HK-2 (cell line): ENCODE measurements at regions not wholly inside any gene's neighbourhood (a gene's known extent, or its start where the extent isn't known, plus 50 kb on each side); places are given as distances from the start of the nearest gene placed in this dataset.

Source experiments
- DNase-seq: peaks from one replicate; pipeline ENCODE4 v3.0.0-alpha.2; 2018; ENCODE audit not compliant: unreplicated experiment

DNA sequence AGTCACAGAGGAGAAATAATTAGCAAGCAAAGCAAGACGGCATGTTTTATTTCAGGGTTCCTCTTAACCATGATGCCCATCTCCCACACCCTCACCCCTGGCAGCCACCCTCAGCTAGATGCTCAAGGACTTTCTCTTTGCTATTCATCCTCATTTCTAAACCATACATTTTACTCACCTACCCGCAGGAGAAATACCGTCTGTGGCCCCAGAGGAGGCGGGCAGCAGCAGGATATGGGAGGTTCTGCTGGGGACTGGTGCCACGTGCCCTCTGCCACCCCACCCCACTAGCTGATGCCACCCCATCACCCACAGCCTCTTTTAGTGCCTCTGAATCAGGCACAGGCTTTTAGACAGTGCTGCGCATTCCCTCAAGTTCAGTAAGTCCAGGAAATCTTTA is 168.7 kb upstream of the ITGB1 start:
- DNase-seq, result no peak

DNA sequence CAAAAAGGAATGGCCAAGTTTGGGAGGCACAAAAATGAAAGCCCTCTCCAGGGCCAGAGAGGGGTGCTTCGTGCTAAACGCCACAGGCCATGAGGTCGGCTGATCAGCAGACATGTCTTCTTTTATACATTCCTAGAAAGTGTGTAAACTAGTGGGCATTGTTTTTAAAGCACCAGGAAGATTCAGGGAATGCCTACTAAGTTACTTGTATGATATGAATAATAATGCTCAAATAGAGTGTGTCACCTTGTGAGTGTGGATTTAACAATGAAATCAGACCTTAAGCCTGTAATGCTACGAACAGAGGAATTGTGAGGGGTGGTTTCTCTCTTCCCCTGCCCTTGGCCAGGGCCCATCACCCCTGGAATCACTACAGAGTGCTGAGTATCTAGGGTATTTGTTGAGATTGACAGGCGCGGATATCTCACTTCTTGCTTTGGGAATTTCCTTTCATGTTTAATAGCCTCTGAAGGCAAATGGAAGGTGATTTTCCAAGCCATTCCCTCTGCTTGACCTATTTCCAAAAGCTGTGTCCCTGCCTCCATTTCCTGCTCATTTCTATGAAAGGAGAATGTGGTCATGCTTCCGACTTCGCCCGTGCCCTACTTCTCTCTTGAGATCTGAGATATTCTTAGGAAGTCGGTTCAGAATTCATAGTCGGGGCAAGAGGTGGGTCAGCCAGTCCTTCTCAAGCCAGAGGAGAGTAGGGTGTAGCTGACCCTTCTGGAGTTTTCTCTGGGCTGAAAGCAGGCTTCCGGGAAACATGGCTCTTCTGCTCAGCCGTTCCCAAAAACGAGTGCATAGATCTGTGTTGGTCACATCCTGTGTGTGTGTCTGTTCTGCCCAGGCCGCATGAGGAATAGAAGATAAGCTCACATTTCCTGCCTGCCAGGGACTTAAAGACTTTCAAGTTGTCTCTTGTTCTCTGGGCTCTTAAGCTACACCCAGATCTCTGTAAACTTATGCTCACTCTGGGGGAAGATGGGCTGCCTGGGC is 167.8 kb upstream of the ITGB1 start:
- DNase-seq, result no peak

DNA sequence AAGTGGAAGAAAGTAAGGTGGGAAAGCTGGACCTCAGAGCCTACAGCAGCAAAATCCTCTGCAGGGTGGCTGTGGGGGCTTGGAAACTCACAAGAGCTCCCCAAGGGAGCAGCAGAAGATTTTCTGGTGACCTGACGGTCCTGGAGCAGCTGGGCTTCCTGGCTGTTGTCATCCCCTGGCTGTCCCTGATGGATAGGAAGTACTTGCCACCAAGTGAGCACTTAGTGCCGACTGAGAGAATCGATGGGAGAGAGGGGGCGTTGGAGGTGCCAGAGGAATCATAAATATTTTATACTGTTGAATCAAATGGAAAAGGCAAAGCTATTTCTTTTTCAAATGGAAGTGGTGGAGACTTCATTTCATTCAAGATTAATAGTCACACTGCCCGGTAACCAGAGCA is 167.1 kb upstream of the ITGB1 start:
- no peak for DNase-seq

DNA sequence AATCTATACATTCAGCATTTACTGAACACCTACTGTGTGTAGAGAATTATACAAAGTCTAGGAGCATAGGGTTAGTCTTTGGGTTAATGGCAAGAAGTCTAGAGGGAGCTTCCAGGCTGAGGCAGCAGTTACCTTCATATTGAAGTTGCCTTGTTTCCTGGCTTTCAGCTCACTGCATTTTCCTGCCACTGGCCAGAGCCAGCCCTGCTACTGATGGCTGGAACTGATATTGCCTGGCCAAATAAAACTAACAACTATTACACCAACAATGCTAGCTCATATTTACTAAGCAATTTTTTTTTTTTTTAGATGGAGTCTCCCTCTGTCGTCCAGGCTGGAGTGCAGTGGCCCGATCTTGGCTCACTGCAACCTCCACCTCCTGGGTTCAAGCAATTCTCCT is 165.7 kb upstream of the ITGB1 start:
- DNase-seq, result no peak

GRCh38 chr10:33122014-33122809 is 164.2 kb upstream of the ITGB1 start:
- no peak for DNase-seq

GRCh38 chr10:33120700-33121099 is 162.7 kb upstream of the ITGB1 start:
- no peak for DNase-seq

DNA sequence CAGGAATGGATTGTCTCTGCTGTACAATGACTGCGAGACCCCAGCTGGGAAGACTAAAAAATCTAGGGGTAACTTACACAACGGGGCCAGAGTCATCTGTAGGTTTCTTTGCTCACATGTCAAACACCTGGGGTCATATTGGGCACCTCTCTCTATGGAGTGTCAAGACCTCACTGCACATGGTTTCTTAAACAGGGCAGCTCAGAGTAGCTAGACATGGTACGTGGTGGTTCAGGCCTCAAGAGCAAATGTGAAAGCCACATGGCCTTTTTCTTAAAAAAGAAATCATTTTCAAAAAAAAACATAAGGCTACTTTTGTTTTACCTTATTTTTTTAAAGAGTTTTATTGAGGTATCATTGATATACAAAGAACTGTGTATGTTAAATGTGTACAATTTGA is 162.2 kb upstream of the ITGB1 start:
- DNase-seq, result no peak

DNA sequence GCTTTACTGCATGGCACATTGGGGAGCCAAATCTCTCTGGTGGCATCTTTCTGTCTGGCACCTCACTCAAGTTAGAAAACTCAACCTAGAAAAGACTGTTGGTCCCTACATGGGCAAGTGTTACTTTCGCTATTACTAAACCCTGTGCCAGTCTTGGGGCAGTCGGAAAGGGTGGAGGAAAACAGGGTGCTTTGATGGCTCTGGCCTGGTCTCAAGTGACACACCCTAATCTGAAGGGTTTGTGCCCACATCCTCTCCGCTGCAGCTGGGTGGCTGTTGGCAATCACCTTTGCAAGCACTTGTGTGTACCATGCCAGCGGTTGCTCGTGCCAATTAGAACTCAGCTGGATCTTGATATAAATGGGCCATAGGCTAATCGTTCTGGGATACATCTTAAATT is 159.8 kb upstream of the ITGB1 start:
- no peak for DNase-seq

- no peak for DNase-seq
These were observed 159.2 kb upstream of the ITGB1 start for GRCh38 chr10:33117230-33117629.

- peak; percentile 21 for DNase-seq
These were observed 158.0 kb upstream of the ITGB1 start for GRCh38 chr10:33115738-33116719.

- no peak for DNase-seq
These were observed 156.5 kb upstream of the ITGB1 start for GRCh38 chr10:33114451-33114952.

DNA sequence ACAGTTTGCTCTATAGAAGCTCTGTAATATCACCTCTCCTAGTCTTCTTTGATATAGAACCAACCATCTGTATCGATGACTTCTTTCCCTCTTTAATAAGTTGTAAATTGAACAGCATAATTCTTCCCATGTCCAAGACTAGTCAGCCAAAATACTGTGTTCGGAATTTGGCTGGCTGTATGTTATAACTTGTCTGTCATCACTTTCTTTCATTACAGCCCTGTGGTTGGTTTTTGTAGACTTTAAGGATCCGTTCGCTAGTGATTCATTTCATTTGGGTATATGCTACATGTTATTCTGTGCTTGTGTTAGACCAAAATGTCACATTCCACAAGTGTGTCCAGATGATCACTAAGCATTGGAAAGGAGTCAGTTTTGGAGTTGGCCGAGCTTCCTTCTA is 155.4 kb upstream of the ITGB1 start:
- DNase-seq, result no peak

- DNase-seq, result no peak
These were observed 154.9 kb upstream of the ITGB1 start for GRCh38 chr10:33112831-33113455.

- DNase-seq, result no peak
These were observed 153.5 kb upstream of the ITGB1 start for GRCh38 chr10:33111488-33112051.

DNA sequence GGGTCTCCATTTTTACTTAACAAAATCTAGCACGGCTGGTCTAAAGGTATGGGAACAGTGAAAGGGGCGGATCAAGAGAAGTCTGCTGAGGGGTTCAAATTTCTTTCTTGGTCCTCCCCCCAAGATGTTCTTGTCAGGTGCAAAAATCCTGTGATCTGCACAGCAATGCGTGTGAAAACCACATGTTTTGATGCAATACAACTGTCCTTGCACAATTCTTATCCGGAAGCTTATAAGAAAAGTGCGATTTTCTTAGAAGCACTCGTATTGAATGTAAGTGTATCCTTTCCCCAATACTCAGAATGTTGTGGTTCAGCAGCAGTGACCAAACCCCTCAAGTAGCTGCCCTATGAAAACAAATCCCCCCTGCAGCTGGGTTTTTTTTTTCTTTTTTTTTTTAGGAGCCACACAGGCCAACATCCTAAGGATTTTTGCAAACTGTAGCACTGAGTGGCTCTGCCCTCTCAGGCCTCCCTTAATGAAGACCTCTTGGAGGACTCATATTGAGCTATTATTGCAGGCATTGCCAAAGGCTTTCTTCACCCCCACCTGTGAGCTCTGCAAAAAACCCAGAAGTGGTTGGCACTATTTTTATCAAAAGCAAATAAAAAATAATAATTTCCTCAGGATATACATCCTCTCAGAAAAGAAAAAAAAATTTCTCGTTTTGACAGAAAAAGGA is 151.9 kb upstream of the ITGB1 start:
- DNase-seq, result no peak

DNA sequence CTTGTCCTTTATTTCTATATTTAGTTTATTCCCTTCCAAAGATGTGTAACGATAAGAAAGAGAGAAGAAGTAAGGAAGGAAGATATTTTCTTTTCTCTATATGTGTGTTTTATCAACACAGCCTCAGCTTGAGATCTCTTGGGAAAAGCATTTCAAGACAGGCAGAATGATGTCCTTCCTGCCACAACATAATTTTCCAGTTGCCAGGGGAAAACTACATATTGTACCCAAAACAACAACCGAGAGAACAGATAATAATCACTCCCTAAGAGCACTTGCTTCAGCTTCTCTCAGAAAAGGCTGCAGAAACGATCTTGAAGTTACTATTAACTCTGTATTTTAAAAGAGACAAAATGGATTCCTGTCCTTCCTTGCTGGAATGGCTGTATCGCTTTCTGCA is 151.4 kb upstream of the ITGB1 start:
- no peak for DNase-seq

GRCh38 chr10:33107953-33108352 is 149.9 kb upstream of the ITGB1 start:
- no peak for DNase-seq

DNA sequence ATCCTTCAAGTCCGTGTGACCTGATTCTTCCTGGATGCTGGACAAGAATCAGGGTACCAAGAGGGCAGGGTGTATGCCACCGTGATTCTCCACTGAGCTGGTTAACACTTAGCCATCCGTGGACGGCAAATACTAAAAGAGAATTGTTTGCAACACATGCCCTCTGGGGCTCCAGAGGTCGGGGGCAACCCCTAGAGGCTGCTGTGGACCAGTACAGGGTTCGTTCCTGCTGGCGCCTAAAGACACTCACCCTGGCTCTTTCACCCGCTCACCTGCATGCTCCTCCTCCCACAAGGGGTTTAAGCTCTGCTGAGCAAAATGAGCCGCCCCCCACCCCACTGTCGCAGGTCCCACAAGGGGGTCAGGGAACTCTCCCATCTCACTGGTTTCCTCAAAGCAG is 148.7 kb upstream of the ITGB1 start:
- DNase-seq, result no peak

GRCh38 chr10:33103863-33104379 is 145.9 kb upstream of the ITGB1 start:
- DNase-seq, result no peak

- no peak for DNase-seq
These were observed 144.0 kb upstream of the ITGB1 start for GRCh38 chr10:33102071-33102470.
